Liver (tissue), 8 donors: ENCODE measurements at regions not wholly inside any gene's neighbourhood (a gene's known extent, or its start where the extent isn't known, plus 50 kb on each side); places are given as distances from the start of the nearest gene placed in this dataset.

ENCODE experiments used
- DNase-seq: peaks from one replicate; pipeline ENCODE4 v3.0.0-alpha.2; 2017; ENCODE audit warnings: low spot score
- H3K27ac ChIP-seq, 2 donors: one replicate each; pipeline ENCODE4 v1.7.0; 2013; ENCODE audit warnings: inconsistent platforms in 2 of 2, low read length in 2 of 2, control low read depth in 1 of 2, low read depth in 1 of 2, mild to moderate bottlenecking in 1 of 2
- H3K27me3 ChIP-seq, 4 donors: one replicate each; pipeline versions ENCODE4 v1.6.1 to v1.7.0; 2013; ENCODE audit warnings: low read length in 3 of 4, inconsistent platforms in 1 of 4, mild to moderate bottlenecking in 1 of 4, moderate library complexity in 1 of 4; ENCODE audit not compliant: control insufficient read depth in 4 of 4, insufficient read depth in 4 of 4
- H3K36me3 ChIP-seq, 4 donors: one replicate each; pipeline versions ENCODE4 v1.6.1 to v1.7.0; 2013; ENCODE audit warnings: low read length in 3 of 4, mild to moderate bottlenecking in 3 of 4, low read depth in 1 of 4, moderate library complexity in 1 of 4; ENCODE audit not compliant: control insufficient read depth in 4 of 4, insufficient read depth in 3 of 4
- H3K4me1 ChIP-seq, 4 donors: one replicate each; pipeline versions ENCODE4 v1.6.1 to v1.7.0; 2013; ENCODE audit warnings: low read length in 3 of 4, mild to moderate bottlenecking in 3 of 4, moderate library complexity in 1 of 4; ENCODE audit not compliant: control insufficient read depth in 4 of 4, insufficient read depth in 4 of 4
- H3K4me3 ChIP-seq, 3 donors: one replicate each; pipeline versions ENCODE4 v1.6.1 to v1.7.0; 2013; ENCODE audit warnings: low read length in 3 of 3, control low read depth in 1 of 3, low read depth in 1 of 3, mild to moderate bottlenecking in 1 of 3
- H3K9ac ChIP-seq, 2 donors: one replicate each; pipeline ENCODE4 v1.7.0; 2013; ENCODE audit warnings: low read length in 2 of 2, mild to moderate bottlenecking in 2 of 2, moderate library complexity in 2 of 2, control low read depth in 1 of 2, low read depth in 1 of 2
- H3K9me3 ChIP-seq, 4 donors: one replicate each; pipeline versions ENCODE4 v1.6.1 to v1.7.0; 2013; ENCODE audit warnings: low read length in 3 of 4; ENCODE audit not compliant: control insufficient read depth in 4 of 4
- ATF3 ChIP-seq: IDR thresholded peaks from 2 replicates; pipeline ENCODE4 v1.6.1; 2016; ENCODE audit warnings: antibody characterized with exemption
- CTCF ChIP-seq: fragments of 150-350 bp; IDR thresholded peaks from 2 replicates; pipeline ENCODE4 v1.5.1; 2017; ENCODE audit warnings: improper control_type of control experiment, low read depth, low read length; ENCODE audit not compliant: missing input control
- EGR1 ChIP-seq, 2 donors: IDR thresholded peaks; 2 replicates each; pipeline ENCODE4 v1.6.1; 2016 to 2018; ENCODE audit warnings: antibody characterized with exemption in 2 of 2, low read depth in 2 of 2
- FOXA1 ChIP-seq: IDR thresholded peaks from 2 replicates; pipeline ENCODE4 v1.6.1; 2016; ENCODE audit warnings: antibody characterized with exemption
- FOXA2 ChIP-seq: IDR thresholded peaks from 2 replicates; pipeline ENCODE4 v1.6.1; 2016; ENCODE audit warnings: antibody characterized with exemption
- GABPA ChIP-seq, 2 donors: IDR thresholded peaks in 1 of 2; conservative IDR thresholded peaks in 1 of 2; 2 replicates each; pipeline ENCODE4 v1.6.1; 2016; ENCODE audit warnings: antibody characterized with exemption in 2 of 2, mild to moderate bottlenecking in 1 of 2, moderate library complexity in 1 of 2
- HNF4A ChIP-seq, 2 donors: conservative IDR thresholded peaks; 2 replicates each; pipeline ENCODE4 v1.6.1; 2016; ENCODE audit warnings: antibody characterized with exemption in 2 of 2, mild to moderate bottlenecking in 2 of 2
- HNF4G ChIP-seq: IDR thresholded peaks from 2 replicates; pipeline ENCODE4 v1.6.1; 2016; ENCODE audit warnings: antibody characterized with exemption
- JUND ChIP-seq, 2 donors: IDR thresholded peaks; 2 replicates each; pipeline ENCODE4 v1.6.1; 2016; ENCODE audit warnings: antibody characterized with exemption in 2 of 2
- MAX ChIP-seq: IDR thresholded peaks from 2 replicates; pipeline ENCODE4 v1.6.1; 2016; ENCODE audit warnings: antibody characterized with exemption
- NR2F2 ChIP-seq: IDR thresholded peaks from 2 replicates; pipeline ENCODE4 v1.6.1; 2016; ENCODE audit warnings: antibody characterized with exemption
- RAD21 ChIP-seq, 2 donors: IDR thresholded peaks; 2 replicates each; pipeline ENCODE4 v1.6.1; 2016; ENCODE audit warnings: antibody characterized with exemption in 2 of 2, mild to moderate bottlenecking in 2 of 2
- REST ChIP-seq: IDR thresholded peaks from 2 replicates; pipeline ENCODE4 v1.6.1; 2016; ENCODE audit warnings: antibody characterized with exemption, mild to moderate bottlenecking
- RXRA ChIP-seq, 2 donors: IDR thresholded peaks; 2 replicates each; pipeline ENCODE4 v1.6.1; 2017 to 2018; ENCODE audit warnings: antibody characterized with exemption in 2 of 2, mild to moderate bottlenecking in 1 of 2
- SP1 ChIP-seq: IDR thresholded peaks from 2 replicates; pipeline ENCODE4 v1.6.1; 2018; ENCODE audit warnings: antibody characterized with exemption, mild to moderate bottlenecking
- TAF1 ChIP-seq: conservative IDR thresholded peaks from 2 replicates; pipeline ENCODE4 v1.6.1; 2016; ENCODE audit warnings: antibody characterized with exemption, mild to moderate bottlenecking
- YY1 ChIP-seq: IDR thresholded peaks from 2 replicates; pipeline ENCODE4 v1.6.1; 2016; ENCODE audit warnings: antibody characterized with exemption, mild to moderate bottlenecking
- ZBTB33 ChIP-seq: IDR thresholded peaks from 2 replicates; pipeline ENCODE4 v1.6.1; 2016; ENCODE audit warnings: antibody characterized with exemption
- WGBS: extraction: QIAGEN DNeasy Blood & Tissue Kit; methylation state at CpG from one replicate; pipeline ENCODE4 v1.1.7; 2013; 5-methylcytosine and 5-hydroxymethylcytosine counted together
- donor health status: healthy.
- donor health status: healthy.
- donor health status: healthy.
- donor health status: healthy.
- donor health status: healthy.

GRCh38 chr12:93287149-93287548 lies 90.6 kb upstream of the NUDT4 start:
- no peaks in the 10 kb centered on the region for H3K4me1 ChIP-seq
- DNase-seq: no peak
- no peak overlapping the region for H3K4me3 ChIP-seq
- no peaks in the 10 kb centered on the region for H3K27me3 ChIP-seq
- 93% methylated on average over 3 of the region's 3 CpGs for WGBS
- H3K9me3 ChIP-seq: no peaks in the 10 kb centered on the region
- no peak overlapping the region for H3K9ac ChIP-seq
- H3K36me3 ChIP-seq: no peaks in the 10 kb centered on the region
- TF ChIP-seq SP1: no peak
- TF ChIP-seq GABPA (IDR thresholded peaks at IDR 0.05 in 1 of 2, conservative IDR thresholded peaks at IDR 0.05 in 1 of 2): no peak
- TF ChIP-seq CTCF: no peak
- TF ChIP-seq RXRA (IDR thresholded peaks at IDR 0.05): no peak
- TF ChIP-seq REST: no peak
- TF ChIP-seq MAX: no peak
- no peak for TF ChIP-seq ZBTB33
- no peak for TF ChIP-seq TAF1
- no peak for TF ChIP-seq RAD21 (IDR thresholded peaks at IDR 0.05)
- TF ChIP-seq NR2F2: no peak
- no peak for TF ChIP-seq HNF4G
- TF ChIP-seq FOXA1: no peak
- TF ChIP-seq FOXA2: no peak
- no peak for TF ChIP-seq JUND (IDR thresholded peaks at IDR 0.05)
- no peak for TF ChIP-seq EGR1 (IDR thresholded peaks at IDR 0.05; ENCODE audit: low read depth in 2 of 2)
- TF ChIP-seq YY1: no peak
- no peak for TF ChIP-seq HNF4A (conservative IDR thresholded peaks at IDR 0.05)
- no peak for TF ChIP-seq ATF3
- H3K27ac ChIP-seq: no peak overlapping the region

- H3K4me3 ChIP-seq: no peak overlapping the region
- no peaks in the 10 kb centered on the region for H3K4me1 ChIP-seq
- H3K27ac ChIP-seq: no peak overlapping the region
- DNase-seq: no peak
- no peaks in the 10 kb centered on the region for H3K9me3 ChIP-seq
- no peak for TF ChIP-seq SP1
- H3K36me3 ChIP-seq: no peaks in the 10 kb centered on the region
- H3K9ac ChIP-seq: no peak overlapping the region
- H3K27me3 ChIP-seq: no peaks in the 10 kb centered on the region
Observed at GRCh38 chr12:93288626-93289025, 89.1 kb upstream of the NUDT4 start.
